ENCODE measurements at regions not wholly inside any gene's neighbourhood (a gene's known extent, or its start where the extent isn't known, plus 50 kb on each side); places are given as distances from the start of the nearest gene placed in this dataset.

DNA sequence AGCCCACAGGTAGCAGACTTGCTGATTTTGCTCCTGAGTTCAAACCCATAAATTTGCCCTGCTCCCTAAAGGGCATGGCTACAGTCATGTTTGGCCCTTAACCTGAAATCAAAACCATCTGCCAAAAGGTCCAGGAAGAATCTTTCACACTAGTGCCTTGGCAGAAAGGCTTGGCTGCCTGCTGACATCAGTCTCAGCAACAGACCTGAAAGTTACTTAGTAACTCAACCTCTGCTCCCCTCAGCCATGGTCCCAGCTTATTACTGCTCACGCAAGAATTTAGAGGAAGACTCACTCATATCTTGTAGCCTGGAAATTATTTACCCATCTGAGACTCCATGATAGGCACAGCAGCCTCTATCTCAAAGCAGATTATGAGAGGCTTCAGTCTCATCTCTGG is 98.0 kb upstream of the KIF2B start:
- H3K14ac ChIP-seq (ENCODE audit: low read length): no peak overlapping the region
- no peak overlapping the region for H3K18ac ChIP-seq (ENCODE audit: low read length)
- no CpG with 5 or more reads among the region's 1 CpG for WGBS, 2 donors (ENCODE audit: extremely low coverage in 2 of 2, insufficient read length in 2 of 2, insufficient replicate concordance in 1 of 2)

DNA sequence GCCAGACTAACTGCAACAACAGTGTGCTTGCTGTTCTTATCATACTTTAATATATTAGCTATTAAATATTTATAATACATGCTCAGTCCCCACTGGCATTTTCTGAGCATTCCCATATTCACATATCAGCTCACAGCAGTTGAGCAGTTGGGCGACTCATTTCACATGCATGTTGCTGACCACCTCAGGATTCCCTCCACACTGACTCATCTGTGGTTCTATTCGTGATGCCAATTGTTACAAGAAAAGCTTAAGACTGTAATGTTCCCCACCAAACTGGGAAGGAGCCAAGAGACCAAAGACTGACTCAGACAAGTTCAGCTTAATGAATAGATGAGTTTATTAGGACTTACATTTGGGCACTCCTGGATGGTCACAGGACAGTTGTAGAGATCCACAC is 100.3 kb upstream of the KIF2B start:
- Histone ChIP-seq H3K4ac (ENCODE audit: low read length) (no peak overlapping the region), H3K23ac (ENCODE audit: low read depth, low read length, poor library complexity) (no peak overlapping the region), H2BK5ac (ENCODE audit: low read length) (no peak overlapping the region), H3K4me2 (ENCODE audit: insufficient read depth, low read length, poor library complexity, severe bottlenecking) (no peak overlapping the region), H2AK5ac (ENCODE audit: low read depth, low read length) (no peak overlapping the region), H3K4me3 (ENCODE audit: low read length in 2 of 2) (no peak overlapping the region), H3K36me3 (replicated peaks in 1 of 2; ENCODE audit: control insufficient read depth in 2 of 2, insufficient read depth in 2 of 2, low read length in 2 of 2) (no peaks in the 10 kb centered on the region), H2BK15ac (ENCODE audit: low read length) (no peak overlapping the region), H3K4me1 (ENCODE audit: control insufficient read depth in 2 of 2, insufficient read depth in 1 of 2, low read depth in 1 of 2, low read length in 2 of 2) (no peaks in the 10 kb centered on the region), H3K9me3 (replicated peaks in 1 of 2; ENCODE audit: control insufficient read depth in 2 of 2, insufficient read depth in 1 of 2, low read depth in 1 of 2, low read length in 2 of 2) (peaks cover 0 to 3% of the 10 kb centered on the region in 2 donors), H3K27me3 (ENCODE audit: control insufficient read depth in 3 of 3, insufficient read depth in 3 of 3, low read depth in 1 of 3, low read length in 3 of 3) (no peaks in the 10 kb centered on the region), H3K27ac (replicated peaks; ENCODE audit: low read length) (no peak overlapping the region), H2BK12ac (ENCODE audit: low read length) (no peak overlapping the region), H2AFZ (ENCODE audit: low read length) (no peak overlapping the region), H3K14ac (ENCODE audit: low read length) (no peak overlapping the region), H3K9ac (ENCODE audit: low read depth, low read length, poor library complexity) (no peak overlapping the region), H2BK120ac (ENCODE audit: low read depth, low read length) (no peak overlapping the region), H4K91ac (ENCODE audit: low read depth, low read length, poor library complexity) (no peak overlapping the region), H4K8ac (ENCODE audit: low read depth, low read length) (no peak overlapping the region), H3K79me1 (ENCODE audit: low read depth, low read length) (no peaks in the 10 kb centered on the region), H3K18ac (ENCODE audit: low read length) (no peak overlapping the region)
- no peak for DNase-seq (ENCODE audit: low spot score)
- no CpG with 5 or more reads among the region's 2 CpGs for WGBS, 2 donors (ENCODE audit: extremely low coverage in 2 of 2, insufficient read length in 2 of 2, insufficient replicate concordance in 1 of 2)

More for the DNA sequence above, 98.0 kb upstream of the KIF2B start:
- no peak overlapping the region for H3K23ac ChIP-seq (ENCODE audit: low read depth, low read length, poor library complexity)
- no peaks in the 10 kb centered on the region for H3K79me1 ChIP-seq (ENCODE audit: low read depth, low read length)
- H3K27me3 ChIP-seq (ENCODE audit: control insufficient read depth in 3 of 3, insufficient read depth in 3 of 3, low read depth in 1 of 3, low read length in 3 of 3): no peaks in the 10 kb centered on the region
- no peak overlapping the region for H2AK5ac ChIP-seq (ENCODE audit: low read depth, low read length)
- no peak overlapping the region for H3K27ac ChIP-seq (replicated peaks; ENCODE audit: low read length)
- no peak overlapping the region for H3K9ac ChIP-seq (ENCODE audit: low read depth, low read length, poor library complexity)
- H3K36me3 ChIP-seq (replicated peaks in 1 of 2; ENCODE audit: control insufficient read depth in 2 of 2, insufficient read depth in 2 of 2, low read length in 2 of 2): no peaks in the 10 kb centered on the region
- H2BK12ac ChIP-seq (ENCODE audit: low read length): no peak overlapping the region
- DNase-seq (ENCODE audit: low spot score): no peak
- no peaks in the 10 kb centered on the region for H3K4me1 ChIP-seq (ENCODE audit: control insufficient read depth in 2 of 2, insufficient read depth in 1 of 2, low read depth in 1 of 2, low read length in 2 of 2)
- no peak overlapping the region for H4K8ac ChIP-seq (ENCODE audit: low read depth, low read length)
- no peak overlapping the region for H2BK5ac ChIP-seq (ENCODE audit: low read length)
- no peak overlapping the region for H3K4me2 ChIP-seq (ENCODE audit: insufficient read depth, low read length, poor library complexity, severe bottlenecking)
- H3K4me3 ChIP-seq (ENCODE audit: low read length in 2 of 2): no peak overlapping the region
- no peak overlapping the region for H2AFZ ChIP-seq (ENCODE audit: low read length)
- no peak overlapping the region for H3K4ac ChIP-seq (ENCODE audit: low read length)
- no peak overlapping the region for H4K91ac ChIP-seq (ENCODE audit: low read depth, low read length, poor library complexity)
- no peak overlapping the region for H2BK120ac ChIP-seq (ENCODE audit: low read depth, low read length)
- peaks cover 0 to 3% of the 10 kb centered on the region in 2 donors for H3K9me3 ChIP-seq (replicated peaks in 1 of 2; ENCODE audit: control insufficient read depth in 2 of 2, insufficient read depth in 1 of 2, low read depth in 1 of 2, low read length in 2 of 2)
- no peak overlapping the region for H2BK15ac ChIP-seq (ENCODE audit: low read length)

DNA sequence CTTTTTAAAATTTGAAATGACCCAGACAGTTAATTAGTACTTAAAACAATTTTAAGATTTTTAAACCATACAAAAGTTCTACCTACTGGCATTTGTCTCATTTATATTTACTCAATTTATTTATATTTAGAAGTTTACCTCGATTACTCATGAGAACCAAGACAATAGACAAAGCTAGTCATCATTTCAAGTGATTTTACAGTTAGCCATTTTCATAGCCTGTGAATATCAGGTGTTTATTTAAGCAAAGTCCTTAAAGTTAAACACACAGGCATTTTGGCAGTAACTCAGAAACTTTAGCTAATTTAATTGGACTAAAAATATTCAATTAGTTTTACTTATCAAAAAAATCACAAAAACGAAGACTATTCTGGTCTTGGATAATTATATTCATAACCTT is 101.6 kb upstream of the KIF2B start:
- H3K4me2 ChIP-seq (ENCODE audit: insufficient read depth, low read length, poor library complexity, severe bottlenecking): no peak overlapping the region
- no peak overlapping the region for H3K9ac ChIP-seq (ENCODE audit: low read depth, low read length, poor library complexity)
- no peaks in the 10 kb centered on the region for H3K27me3 ChIP-seq (ENCODE audit: control insufficient read depth in 3 of 3, insufficient read depth in 3 of 3, low read depth in 1 of 3, low read length in 3 of 3)
- H3K4ac ChIP-seq (ENCODE audit: low read length): no peak overlapping the region
- H3K27ac ChIP-seq (replicated peaks; ENCODE audit: low read length): no peak overlapping the region
- no peak overlapping the region for H4K8ac ChIP-seq (ENCODE audit: low read depth, low read length)
- H3K18ac ChIP-seq (ENCODE audit: low read length): no peak overlapping the region
- no peak for DNase-seq (ENCODE audit: low spot score)
- H3K9me3 ChIP-seq (replicated peaks in 1 of 2; ENCODE audit: control insufficient read depth in 2 of 2, insufficient read depth in 1 of 2, low read depth in 1 of 2, low read length in 2 of 2): no peaks in the 10 kb centered on the region
- no peak overlapping the region for H3K23ac ChIP-seq (ENCODE audit: low read depth, low read length, poor library complexity)
- no CpG with 5 or more reads among the region's 2 CpGs for WGBS, 2 donors (ENCODE audit: extremely low coverage in 2 of 2, insufficient read length in 2 of 2, insufficient replicate concordance in 1 of 2)
- no peak overlapping the region for H3K4me3 ChIP-seq (ENCODE audit: low read length in 2 of 2)
- no peak overlapping the region for H2AK5ac ChIP-seq (ENCODE audit: low read depth, low read length)
- H3K4me1 ChIP-seq (ENCODE audit: control insufficient read depth in 2 of 2, insufficient read depth in 1 of 2, low read depth in 1 of 2, low read length in 2 of 2): no peaks in the 10 kb centered on the region
- H2BK12ac ChIP-seq (ENCODE audit: low read length): no peak overlapping the region
- no peak overlapping the region for H4K91ac ChIP-seq (ENCODE audit: low read depth, low read length, poor library complexity)
- no peak overlapping the region for H2BK120ac ChIP-seq (ENCODE audit: low read depth, low read length)
- H3K36me3 ChIP-seq (replicated peaks in 1 of 2; ENCODE audit: control insufficient read depth in 2 of 2, insufficient read depth in 2 of 2, low read length in 2 of 2): no peaks in the 10 kb centered on the region
- no peaks in the 10 kb centered on the region for H3K79me1 ChIP-seq (ENCODE audit: low read depth, low read length)
- no peak overlapping the region for H2AFZ ChIP-seq (ENCODE audit: low read length)
- H3K14ac ChIP-seq (ENCODE audit: low read length): no peak overlapping the region
- H2BK5ac ChIP-seq (ENCODE audit: low read length): no peak overlapping the region
- H2BK15ac ChIP-seq (ENCODE audit: low read length): no peak overlapping the region

GRCh38 chr17:53719229-53719628 is 103.5 kb upstream of the KIF2B start:
- H3K14ac ChIP-seq (ENCODE audit: low read length): no peak overlapping the region
- no peaks in the 10 kb centered on the region for H3K9me3 ChIP-seq (replicated peaks in 1 of 2; ENCODE audit: control insufficient read depth in 2 of 2, insufficient read depth in 1 of 2, low read depth in 1 of 2, low read length in 2 of 2)
- no peak overlapping the region for H2AFZ ChIP-seq (ENCODE audit: low read length)
- no peaks in the 10 kb centered on the region for H3K27me3 ChIP-seq (ENCODE audit: control insufficient read depth in 3 of 3, insufficient read depth in 3 of 3, low read depth in 1 of 3, low read length in 3 of 3)
- H3K23ac ChIP-seq (ENCODE audit: low read depth, low read length, poor library complexity): no peak overlapping the region
- H4K91ac ChIP-seq (ENCODE audit: low read depth, low read length, poor library complexity): no peak overlapping the region
- no peaks in the 10 kb centered on the region for H3K36me3 ChIP-seq (replicated peaks in 1 of 2; ENCODE audit: control insufficient read depth in 2 of 2, insufficient read depth in 2 of 2, low read length in 2 of 2)
- H3K4ac ChIP-seq (ENCODE audit: low read length): no peak overlapping the region
- no peak overlapping the region for H2BK15ac ChIP-seq (ENCODE audit: low read length)
- no peak overlapping the region for H2BK120ac ChIP-seq (ENCODE audit: low read depth, low read length)
- H3K27ac ChIP-seq (replicated peaks; ENCODE audit: low read length): no peak overlapping the region
- H3K4me3 ChIP-seq (ENCODE audit: low read length in 2 of 2): no peak overlapping the region
- no peak overlapping the region for H3K4me2 ChIP-seq (ENCODE audit: insufficient read depth, low read length, poor library complexity, severe bottlenecking)
- no peak overlapping the region for H2AK5ac ChIP-seq (ENCODE audit: low read depth, low read length)
- H3K18ac ChIP-seq (ENCODE audit: low read length): no peak overlapping the region
- DNase-seq (ENCODE audit: low spot score): no peak
- H3K79me1 ChIP-seq (ENCODE audit: low read depth, low read length): no peaks in the 10 kb centered on the region
- no peaks in the 10 kb centered on the region for H3K4me1 ChIP-seq (ENCODE audit: control insufficient read depth in 2 of 2, insufficient read depth in 1 of 2, low read depth in 1 of 2, low read length in 2 of 2)
- no peak overlapping the region for H2BK5ac ChIP-seq (ENCODE audit: low read length)
- H3K9ac ChIP-seq (ENCODE audit: low read depth, low read length, poor library complexity): no peak overlapping the region
- H2BK12ac ChIP-seq (ENCODE audit: low read length): no peak overlapping the region
- no peak overlapping the region for H4K8ac ChIP-seq (ENCODE audit: low read depth, low read length)
